ENCODE measurements at regions not wholly inside any gene's neighbourhood (a gene's known extent, or its start where the extent isn't known, plus 50 kb on each side); places are given as distances from the start of the nearest gene placed in this dataset.

- no peak for TF ChIP-seq CTCF (IDR thresholded peaks at IDR 0.05; ENCODE audit: insufficient read depth, low read length, poor library complexity, severe bottlenecking)
- no peak for DNase-seq (ENCODE audit: low read depth)
- no peaks in the 10 kb centered on the region for H3K27me3 ChIP-seq (ENCODE audit: control insufficient read depth, insufficient read depth, low read length)
- H3K36me3 ChIP-seq (ENCODE audit: control insufficient read depth, insufficient read depth, low read length): no peaks in the 10 kb centered on the region
- no peak overlapping the region for H3K4me3 ChIP-seq (ENCODE audit: low read depth, low read length)
These were observed 270.6 kb upstream of the SLC7A11 start for GRCh38 chr4:138512756-138513155.

- TF ChIP-seq CTCF (IDR thresholded peaks at IDR 0.05; ENCODE audit: insufficient read depth, low read length, poor library complexity, severe bottlenecking): no peak
- no peak overlapping the region for H3K4me3 ChIP-seq (ENCODE audit: low read depth, low read length)
- no peak for DNase-seq (ENCODE audit: low read depth)
- no peaks in the 10 kb centered on the region for H3K36me3 ChIP-seq (ENCODE audit: control insufficient read depth, insufficient read depth, low read length)
- no peaks in the 10 kb centered on the region for H3K27me3 ChIP-seq (ENCODE audit: control insufficient read depth, insufficient read depth, low read length)
These were observed 267.9 kb upstream of the SLC7A11 start for GRCh38 chr4:138510053-138510452.

- Histone ChIP-seq H3K4me3 (ENCODE audit: low read depth, low read length) (no peak overlapping the region), H3K27me3 (ENCODE audit: control insufficient read depth, insufficient read depth, low read length) (no peaks in the 10 kb centered on the region), H3K36me3 (ENCODE audit: control insufficient read depth, insufficient read depth, low read length) (no peaks in the 10 kb centered on the region)
- no peak for DNase-seq (ENCODE audit: low read depth)
- TF ChIP-seq CTCF (IDR thresholded peaks at IDR 0.05; ENCODE audit: insufficient read depth, low read length, poor library complexity, severe bottlenecking): no peak
These were observed 267.2 kb upstream of the SLC7A11 start for GRCh38 chr4:138509346-138509745.

GRCh38 chr4:138507522-138507921, 265.4 kb upstream of the SLC7A11 start:
- no peaks in the 10 kb centered on the region for H3K36me3 ChIP-seq (ENCODE audit: control insufficient read depth, insufficient read depth, low read length)
- TF ChIP-seq CTCF (IDR thresholded peaks at IDR 0.05; ENCODE audit: insufficient read depth, low read length, poor library complexity, severe bottlenecking): no peak
- H3K27me3 ChIP-seq (ENCODE audit: control insufficient read depth, insufficient read depth, low read length): no peaks in the 10 kb centered on the region
- H3K4me3 ChIP-seq (ENCODE audit: low read depth, low read length): no peak overlapping the region
- DNase-seq (ENCODE audit: low read depth): no peak

GRCh38 chr4:138501614-138502013, 259.5 kb upstream of the SLC7A11 start:
- no peak for TF ChIP-seq CTCF (IDR thresholded peaks at IDR 0.05; ENCODE audit: insufficient read depth, low read length, poor library complexity, severe bottlenecking)
- H3K36me3 ChIP-seq (ENCODE audit: control insufficient read depth, insufficient read depth, low read length): no peaks in the 10 kb centered on the region
- H3K27me3 ChIP-seq (ENCODE audit: control insufficient read depth, insufficient read depth, low read length): no peaks in the 10 kb centered on the region
- H3K4me3 ChIP-seq (ENCODE audit: low read depth, low read length): no peak overlapping the region
- no peak for DNase-seq (ENCODE audit: low read depth)

- TF ChIP-seq CTCF (IDR thresholded peaks at IDR 0.05; ENCODE audit: insufficient read depth, low read length, poor library complexity, severe bottlenecking): no peak
- H3K27me3 ChIP-seq (ENCODE audit: control insufficient read depth, insufficient read depth, low read length): no peaks in the 10 kb centered on the region
These were observed 258.7 kb upstream of the SLC7A11 start for GRCh38 chr4:138500869-138501268.

More at GRCh38 chr4:138500869-138501268, 258.7 kb upstream of the SLC7A11 start:
- Histone ChIP-seq H3K4me3 (ENCODE audit: low read depth, low read length) (no peak overlapping the region), H3K36me3 (ENCODE audit: control insufficient read depth, insufficient read depth, low read length) (no peaks in the 10 kb centered on the region)
- no peak for DNase-seq (ENCODE audit: low read depth)
